ENCODE measurements at regions not wholly inside any gene's neighbourhood (a gene's known extent, or its start where the extent isn't known, plus 50 kb on each side); places are given as distances from the start of the nearest gene placed in this dataset.
A peak's percentile ranks its signal among the peaks of the same experiment; 100 is the strongest.
"Not testable (repeated sequence)": the region's sequence is repeated elsewhere in the genome, so short reads cannot be mapped to it uniquely, and the experiment has no call there.

DNA sequence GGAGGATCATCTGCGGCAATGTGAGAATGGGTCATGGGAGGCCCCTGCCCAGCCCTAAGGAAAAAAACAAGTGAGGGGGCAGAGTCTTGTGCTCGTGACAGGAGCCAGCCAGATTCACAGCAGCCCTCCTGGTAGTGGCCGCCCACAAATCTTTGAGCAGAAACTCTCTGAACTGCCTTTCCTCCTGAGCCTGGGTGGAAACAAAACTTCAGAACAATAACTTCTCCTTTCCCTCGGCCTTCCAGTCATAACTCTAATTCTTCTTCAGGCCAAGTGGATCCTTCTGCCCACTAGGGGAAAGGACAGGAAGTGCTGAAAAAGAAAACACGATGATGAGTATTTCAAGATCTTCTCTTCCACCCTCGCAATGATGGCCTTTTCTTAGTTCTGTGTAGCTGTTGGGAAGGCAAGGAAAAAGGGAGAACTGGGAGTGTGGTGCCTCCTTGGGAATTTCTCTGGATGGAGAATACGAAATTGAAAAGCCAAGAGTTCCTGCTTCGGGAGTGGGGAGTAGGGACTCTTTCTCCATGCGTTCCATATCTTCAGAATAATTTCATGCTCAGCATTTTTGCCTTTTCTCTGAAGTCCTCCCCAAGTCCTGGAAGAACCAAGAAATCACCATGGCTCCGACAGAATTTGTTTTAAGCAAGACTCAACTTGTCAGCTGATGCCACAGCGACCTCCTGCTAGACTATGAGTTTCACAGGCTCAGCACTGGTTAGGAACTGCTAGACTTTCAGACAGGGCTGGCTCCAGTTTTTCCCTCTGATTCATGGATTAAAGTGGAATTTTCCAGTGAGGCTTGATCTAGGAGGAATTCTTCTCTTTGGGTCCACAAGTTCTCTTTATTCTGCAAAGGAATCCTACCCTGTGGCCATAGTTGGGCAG, 188.9 kb downstream of the CAND1 start:
- no peak for FAIRE-seq

DNA sequence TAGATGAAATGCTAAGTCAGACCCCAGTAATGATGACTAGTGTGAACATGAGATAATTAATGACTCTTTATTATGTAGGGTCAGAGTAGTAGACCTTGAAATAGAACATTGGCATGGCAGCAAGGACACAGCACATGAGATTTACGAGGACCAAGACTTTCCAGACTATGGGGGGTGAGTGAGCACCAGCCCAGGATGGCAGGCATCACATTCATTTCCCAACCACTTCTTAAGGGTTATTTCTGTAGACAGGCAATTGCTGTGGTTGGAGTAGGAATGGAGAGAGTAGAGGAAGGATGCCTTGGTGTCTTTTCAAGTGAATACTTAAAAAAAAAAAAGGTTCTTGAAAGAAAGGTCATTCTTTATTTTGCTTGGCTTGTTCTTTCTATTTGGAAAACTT, 189.4 kb upstream of the DYRK2 start:
- no peak for FAIRE-seq

DNA sequence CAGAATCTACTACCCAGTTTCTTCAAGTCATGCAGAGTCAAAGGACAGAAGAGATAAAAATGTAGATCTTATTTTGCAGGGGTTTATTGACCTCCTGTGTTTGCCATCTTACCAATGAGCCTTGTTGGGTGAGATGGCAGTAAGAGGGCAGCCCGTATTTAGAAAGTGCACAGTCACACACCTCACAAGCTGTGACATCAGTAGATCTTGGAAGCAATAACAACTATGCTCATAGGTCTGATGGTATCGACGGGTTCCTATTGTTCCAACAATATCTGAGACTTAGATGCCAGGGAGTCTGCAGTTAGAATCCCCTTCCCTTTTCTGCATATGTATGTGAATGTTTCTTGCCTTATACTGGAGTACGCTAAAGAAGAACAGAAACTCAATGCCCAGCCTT, 189.0 kb upstream of the DYRK2 start:
- no peak for FAIRE-seq

DNA sequence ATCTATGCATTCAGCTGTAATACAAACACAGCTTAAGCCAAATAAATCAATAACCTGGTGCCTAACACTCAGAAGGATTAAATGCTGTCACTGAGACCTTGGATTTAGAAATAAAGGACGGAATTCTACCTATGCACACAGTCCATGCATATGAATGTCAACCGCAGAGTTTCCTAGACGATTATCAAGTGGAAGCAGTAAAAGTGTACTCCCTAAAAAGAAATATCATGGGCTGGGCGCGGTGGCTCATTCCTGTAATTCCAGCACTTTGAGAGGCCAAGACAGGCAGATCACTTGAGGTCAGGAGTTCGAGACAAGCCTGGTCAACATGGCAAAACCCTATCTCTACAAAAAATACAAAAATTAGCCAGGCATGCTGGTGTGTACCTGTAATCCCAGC, 188.2 kb upstream of the DYRK2 start:
- FAIRE-seq: no peak

DNA sequence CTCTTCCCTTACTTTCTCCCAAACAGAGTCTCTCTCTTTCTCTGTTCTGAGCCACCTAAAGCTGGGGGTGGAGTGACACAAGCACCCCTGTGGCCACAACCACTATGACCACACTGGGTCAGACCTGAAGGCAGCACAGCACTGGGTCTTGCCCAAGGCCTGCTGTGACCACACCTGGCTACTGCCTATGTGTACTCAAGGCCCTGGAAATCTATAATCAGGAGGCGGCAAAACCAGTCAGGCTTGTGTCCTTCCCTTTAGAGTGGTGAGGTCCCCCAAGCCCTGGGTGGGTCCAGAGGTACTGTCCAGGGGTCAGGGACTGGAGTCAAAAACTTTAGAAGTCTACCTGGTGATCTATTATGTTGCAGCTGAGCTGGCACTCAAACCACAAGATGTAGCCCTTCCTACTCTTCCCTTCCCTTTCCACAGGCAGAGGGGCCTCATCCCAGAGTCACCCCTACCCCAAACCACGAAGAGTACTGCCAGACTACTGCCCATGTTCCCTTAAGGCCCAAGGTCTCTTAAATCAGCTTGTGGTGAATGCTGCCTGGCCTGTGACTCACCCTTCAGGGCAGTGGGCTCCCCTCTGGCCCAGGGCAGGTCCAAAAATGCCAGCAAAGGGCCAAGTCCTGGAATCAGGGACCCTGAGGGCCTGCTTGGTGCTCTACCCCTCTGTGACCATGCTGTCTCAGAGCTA, 179.8 kb upstream of the DYRK2 start:
- no peak for FAIRE-seq

DNA sequence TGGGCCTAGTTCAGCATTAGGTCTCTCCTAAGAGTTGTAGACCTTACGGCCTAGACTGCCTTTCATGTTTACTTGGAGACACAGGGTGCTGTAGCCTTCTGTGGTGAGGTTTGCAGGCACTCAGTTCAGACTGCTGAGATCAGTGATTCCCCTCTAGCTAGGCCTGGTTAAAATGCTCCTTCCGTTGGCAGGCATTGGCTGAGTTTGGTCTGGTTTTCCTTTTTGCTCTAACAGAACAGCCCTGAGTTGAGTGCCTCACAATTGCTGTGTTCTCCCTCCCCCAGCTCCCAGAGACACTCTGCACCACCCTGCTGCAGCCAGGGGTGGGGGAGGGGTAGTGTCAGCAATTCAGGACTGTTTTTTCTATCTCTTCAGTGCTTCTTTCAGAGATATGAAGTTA, 178.9 kb upstream of the DYRK2 start:
- no peak for FAIRE-seq

DNA sequence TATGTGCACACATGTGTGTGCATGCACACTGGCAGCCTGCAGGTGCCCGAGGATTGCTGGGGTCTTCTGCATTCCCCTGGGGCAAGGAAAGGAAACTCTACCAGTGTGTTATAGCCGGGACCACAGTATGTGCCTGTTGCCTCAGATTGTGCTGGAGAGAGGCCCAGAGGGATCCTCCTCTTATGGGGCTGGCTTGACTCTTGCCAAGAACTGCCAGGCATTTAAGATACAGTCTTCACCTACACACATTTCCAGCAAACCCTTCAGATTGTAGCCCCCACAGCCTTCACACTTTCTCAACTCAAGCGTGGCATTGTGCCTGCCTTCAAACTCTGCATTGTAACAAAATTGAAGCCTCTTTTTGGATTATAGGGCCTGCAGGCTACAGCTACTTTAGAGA, 176.7 kb upstream of the DYRK2 start:
- no peak for FAIRE-seq

DNA sequence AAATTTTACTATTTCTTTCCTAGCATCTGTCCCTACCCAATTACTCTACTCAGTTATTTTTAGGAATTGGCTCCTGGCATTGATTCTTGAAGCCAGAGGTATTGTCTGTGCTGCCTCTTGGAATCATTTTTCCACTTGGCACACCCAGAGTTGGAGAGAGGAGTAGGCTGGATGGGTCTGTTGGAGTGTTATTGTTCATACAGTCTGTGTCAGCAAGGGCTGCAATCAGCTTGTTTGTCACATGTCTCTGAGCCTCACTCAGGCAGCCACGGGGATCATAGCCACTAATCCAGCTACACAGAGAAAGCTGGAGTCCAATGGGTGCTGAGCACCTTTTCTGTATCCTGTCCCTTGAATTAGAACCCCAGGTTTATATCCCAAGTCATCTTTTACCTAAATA, 176.0 kb upstream of the DYRK2 start:
- FAIRE-seq: no peak

DNA sequence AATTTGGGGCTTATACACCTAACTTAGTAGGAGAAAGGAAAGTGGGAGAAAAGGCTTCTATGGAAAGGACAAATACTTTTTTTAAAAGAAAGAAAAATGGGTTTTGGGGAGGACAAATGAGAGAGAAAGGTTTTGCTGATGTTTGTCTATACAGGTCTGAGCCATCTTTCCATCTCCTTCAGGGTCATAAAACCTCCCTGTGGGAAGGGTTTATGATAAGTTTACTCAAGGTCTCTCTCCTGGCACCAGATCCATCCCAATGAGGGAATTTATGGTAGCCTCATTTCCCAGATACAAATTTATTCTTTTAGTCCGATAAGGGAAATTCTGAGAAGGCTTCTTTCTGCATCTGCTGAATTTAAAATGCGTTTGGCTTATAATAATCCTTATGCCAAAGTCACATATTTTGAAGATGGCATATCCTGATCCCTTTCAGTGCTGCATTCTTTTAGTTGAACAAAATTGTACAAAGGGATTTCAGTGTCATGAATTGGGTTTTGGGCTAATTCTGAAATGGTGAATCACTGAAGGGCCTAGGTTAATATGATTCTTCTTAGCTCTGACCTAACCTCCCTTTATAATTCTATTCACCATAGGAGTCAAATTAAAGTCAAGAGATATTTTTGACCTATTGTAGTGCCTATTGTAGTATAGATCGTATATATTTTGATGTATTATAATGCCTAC, 173.5 kb upstream of the DYRK2 start:
- FAIRE-seq: no peak

DNA sequence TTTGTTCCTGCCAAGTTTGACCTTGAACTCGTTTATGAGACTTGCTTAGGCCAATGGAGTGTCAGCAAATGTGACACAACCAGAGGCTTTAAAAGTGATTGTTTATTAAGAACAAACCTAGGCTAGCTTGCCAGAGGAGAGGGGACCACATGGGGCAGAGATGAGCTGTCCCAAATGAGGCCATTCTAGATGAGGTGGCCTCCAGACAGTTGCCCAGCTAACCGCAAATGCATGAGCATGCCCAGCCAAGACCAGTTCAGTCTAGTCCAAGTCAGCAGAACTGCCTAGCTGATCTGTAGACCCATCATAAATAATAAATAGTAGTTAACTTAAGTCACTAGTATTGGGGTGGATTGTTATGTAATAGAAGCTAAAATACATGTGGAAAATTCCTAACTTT, 172.8 kb upstream of the DYRK2 start:
- no peak for FAIRE-seq

DNA sequence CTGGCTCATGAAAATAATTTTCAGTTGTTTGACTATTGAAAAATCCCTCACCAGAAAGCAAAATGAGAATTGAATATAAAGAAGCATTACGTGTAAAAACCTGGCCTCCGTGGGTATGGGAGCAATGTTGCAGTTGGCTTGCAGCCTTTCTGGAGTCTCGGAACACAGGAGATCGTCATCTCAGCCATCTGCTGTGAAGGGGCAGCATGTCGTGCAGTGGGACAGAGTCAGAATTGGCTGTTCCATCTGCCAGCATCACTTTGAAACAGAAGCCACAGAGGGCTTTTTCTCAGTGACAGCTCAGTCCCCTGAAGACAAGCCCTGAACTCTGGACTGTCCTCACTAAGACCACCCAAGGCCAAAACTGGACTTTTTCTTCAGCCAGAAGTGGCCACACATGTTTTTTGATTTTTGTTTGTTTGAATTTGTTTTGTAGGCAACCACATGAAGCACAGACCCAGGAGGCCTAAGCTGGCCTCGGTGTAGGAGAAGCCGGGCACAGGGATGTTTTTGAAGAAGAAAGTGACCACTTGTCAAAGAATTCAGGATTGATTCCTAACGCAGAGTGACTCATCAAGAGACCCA, 170.8 kb upstream of the DYRK2 start:
- FAIRE-seq: no peak

DNA sequence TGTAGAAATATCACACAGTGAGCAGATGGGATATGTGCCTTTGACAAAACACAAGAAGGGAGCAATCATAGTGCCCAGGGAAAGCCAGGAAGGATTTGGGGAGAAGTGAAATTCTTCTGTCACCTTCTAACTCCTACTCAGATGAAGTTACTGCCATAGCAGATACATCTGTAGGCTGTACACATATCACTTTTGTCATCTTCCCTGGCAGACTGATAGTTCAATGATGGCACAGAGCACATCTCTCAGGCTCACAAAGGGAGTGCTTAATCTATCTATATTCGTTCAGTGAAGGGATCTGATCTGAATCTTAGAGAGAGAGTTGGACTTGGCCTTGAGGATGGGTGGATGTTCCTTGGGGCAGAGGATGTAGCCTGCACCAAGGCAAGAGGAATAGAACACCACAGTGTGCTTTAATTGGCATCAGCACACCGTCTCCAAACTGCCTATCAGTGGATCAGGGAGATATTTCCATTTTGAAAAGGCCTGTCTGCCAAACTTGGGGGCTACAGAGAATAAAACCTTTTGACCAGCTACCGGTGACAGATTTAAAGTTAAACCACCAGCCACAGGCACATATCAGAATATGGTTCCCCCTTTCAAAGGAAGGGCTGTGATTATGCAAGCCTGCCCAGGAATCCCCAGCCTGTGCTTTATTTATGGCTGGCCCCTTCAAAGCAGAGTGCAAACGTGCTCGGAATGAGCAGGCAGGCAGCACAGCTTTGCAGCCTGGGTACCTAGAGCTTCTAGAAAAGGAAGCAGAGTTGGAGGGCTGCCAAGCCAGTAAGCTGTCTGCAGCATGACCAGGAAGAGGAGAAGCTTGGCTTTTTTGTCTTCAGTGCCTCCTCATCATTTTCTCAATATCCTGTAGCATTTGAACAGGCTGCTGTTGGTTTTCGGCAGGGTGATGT, 165.5 kb upstream of the DYRK2 start:
- no peak for FAIRE-seq

DNA sequence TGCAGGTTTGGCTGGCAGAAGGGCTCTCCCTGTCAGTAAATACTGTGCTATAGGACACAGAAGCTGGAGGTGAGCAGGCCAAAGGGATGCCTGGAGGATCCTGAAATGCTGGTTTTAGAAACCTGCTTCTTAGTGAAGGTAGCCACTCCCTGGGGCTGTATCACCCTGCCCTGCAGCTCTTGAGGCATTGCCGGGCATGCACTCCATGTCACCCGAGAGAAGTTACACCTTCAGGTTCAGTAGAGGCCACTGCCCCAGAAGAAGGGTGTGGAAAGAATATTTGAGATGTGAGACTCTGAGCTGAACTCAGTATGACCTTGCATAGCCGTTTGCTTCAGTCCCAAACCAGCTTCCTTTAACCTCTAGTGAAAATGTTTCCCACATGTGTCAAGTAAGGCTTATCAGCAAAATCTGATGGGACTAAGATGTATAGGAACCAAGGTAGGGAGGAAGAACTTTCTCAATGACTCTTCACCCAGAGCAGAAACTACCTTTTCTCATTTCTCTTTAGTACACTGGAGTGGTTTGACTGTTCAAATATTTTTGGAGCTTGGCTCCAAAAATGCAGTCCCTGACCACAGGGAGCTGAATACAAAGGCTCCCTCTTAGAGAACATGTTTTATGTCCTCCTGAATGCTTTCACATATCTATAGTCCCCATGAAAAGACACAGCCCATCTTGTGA, 164.5 kb upstream of the DYRK2 start:
- FAIRE-seq: no peak

DNA sequence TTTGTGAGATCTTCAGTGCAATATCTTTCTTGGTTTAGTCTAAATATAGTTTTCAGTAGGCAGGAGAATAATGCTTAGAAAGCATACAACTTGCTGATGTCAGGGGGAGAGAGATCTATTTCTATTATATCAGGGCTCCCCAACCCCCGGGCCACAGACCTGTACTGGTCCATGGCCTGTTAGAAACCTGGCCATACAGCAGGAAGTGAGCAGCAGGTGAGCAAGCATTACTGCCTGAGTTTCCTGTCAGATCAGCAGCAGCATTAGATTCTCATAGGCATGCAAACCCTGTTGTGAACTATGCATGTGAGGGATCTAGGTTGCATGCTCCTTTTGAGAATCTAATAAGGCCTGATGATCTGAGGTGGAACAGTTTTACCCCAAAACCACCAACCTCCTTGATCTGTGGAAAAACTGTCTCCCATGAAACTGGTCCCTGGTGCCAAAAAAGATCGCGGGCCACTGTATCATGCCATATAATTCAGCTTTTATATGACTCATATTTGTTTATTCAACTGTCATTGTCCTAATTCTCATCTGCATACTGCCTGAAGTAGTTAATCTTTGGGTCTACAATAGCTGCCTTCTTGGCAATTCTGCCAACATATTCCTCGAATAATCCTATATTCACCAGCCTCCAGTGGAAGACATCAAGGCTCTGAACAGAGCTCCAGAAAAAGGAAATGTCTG, 163.6 kb upstream of the DYRK2 start:
- FAIRE-seq: no peak

DNA sequence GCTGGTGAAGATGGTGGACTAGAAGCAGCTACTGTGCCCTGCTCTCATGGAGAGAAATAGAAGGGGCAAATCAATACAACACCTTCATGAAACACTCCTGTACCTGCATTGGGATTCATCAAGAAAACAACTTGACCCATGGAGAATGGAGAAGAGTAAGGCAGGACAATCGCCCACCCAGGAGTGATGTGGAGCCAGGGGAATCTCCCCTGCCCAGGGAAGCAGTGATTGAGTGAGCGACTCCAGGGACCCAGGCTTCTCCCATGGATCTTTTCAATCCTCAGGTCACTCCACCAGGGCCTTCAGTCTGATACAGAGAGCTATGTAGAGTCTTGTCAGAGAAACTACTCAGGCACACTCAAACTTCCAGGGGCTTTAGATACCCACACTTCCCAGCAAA, 161.9 kb upstream of the DYRK2 start:
- FAIRE-seq: no peak

DNA sequence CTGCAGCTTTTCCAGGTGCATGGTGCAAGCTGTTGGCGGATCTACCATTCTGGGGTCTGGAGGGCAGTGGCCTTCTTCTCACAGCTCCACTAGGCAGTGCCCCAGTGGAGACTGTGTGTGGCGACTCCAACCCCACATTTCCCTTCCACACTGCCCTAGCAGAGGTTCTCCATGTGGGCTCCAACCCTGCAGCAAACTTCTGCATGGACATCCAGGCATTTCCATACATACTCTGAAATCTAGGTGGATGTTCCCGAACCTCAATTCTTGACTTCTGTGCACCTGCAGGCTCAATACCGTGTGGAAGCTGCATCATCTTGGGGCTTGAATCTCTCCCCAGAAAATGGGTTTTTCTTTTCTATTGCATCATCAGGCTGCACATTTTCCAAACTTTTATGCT, 160.2 kb upstream of the DYRK2 start:
- not testable (repeated sequence) for FAIRE-seq

DNA sequence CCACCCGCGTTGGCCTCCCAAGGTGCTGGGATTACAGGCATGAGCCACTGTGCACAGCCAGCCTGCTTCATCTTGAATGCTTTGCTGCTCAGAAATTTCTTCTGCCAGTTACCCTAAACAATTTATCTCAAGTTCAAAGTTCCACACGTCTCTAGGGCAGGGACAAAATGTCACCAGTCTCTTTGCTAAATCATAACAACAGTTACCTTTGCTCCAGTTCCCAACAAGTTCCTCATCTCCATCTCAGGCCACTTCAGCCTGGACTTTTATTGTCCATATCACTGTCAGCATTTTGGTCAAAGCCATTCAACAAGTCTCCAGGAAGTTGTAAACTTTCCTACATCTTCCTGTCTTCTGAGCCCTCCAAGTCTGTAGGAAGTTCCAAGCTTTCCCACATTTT, 159.5 kb upstream of the DYRK2 start:
- no peak for FAIRE-seq

DNA sequence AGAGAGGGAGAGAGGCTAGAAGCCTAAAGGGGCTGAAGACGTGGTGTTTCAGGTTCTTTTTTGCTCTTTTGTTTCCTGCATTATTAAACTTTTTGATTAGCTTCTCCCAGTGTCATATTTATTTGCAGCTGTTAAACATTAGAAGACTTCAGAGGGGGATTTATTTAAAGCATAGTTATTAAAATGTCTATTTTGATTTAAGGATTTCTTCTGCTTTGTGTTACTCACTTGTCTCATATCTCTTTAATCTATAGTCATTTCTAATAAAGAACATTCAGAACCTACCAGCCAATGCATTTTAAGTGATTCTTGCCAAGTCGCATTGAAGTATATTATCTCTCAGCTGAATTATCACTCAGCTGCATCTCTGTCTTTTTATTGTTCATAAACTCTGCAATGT, 152.0 kb upstream of the DYRK2 start:
- FAIRE-seq: no peak

DNA sequence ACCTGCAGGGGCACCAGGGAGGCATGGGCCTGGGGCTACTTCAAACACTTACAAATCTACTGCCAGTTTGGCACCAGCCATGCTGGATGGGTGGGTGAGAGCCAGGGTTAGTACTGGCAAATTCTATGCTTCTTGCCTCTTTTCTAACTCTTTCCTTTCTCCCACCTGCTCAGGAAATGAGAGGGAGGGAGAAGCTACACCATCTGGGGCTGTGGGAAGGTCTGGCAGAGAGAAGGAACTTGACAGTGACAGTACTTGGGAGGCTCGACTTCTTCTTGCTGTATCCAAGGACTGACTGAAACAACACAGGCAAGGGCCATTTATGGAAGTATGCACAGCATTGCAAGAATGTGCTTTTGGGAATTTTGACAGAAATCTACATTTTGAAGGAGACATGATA, 149.6 kb upstream of the DYRK2 start:
- no peak for FAIRE-seq

DNA sequence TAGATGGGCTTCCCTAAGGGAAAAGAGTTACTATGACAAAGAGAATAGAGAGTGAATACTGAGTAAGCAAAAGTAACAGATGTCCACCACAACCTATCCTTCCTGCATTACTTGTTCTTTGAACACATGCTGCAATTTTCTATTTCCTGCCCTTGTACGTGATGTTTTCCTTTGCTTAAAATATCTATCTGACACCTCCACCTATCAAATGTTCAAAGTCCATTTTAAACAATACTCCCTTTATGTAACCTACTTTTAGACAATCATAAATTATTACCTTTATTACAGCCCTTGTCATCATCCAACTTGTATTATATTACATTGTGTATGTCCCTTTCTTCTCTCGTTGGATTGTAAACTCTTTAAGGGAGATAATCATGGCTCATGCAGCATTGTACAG, 147.2 kb upstream of the DYRK2 start:
- FAIRE-seq: peak; percentile 98

DNA sequence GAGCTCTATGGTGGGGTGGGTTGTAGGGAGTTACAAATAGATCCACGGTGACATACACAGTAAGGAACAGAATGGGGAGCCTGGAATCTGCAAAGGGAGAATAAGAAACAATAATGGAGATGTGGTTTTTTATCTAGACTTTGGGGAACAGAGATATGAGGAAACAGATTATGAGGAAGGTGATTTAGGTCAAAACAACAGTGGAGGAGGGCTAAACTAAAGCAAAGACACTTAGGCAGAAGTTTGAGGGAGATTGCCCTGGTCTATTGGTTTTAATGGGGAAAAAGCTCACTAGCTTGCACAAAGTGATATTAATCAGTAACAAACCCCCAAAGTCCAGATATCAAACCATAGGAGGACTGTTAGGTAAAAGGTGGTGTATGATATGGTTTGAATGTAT, 144.5 kb upstream of the DYRK2 start:
- FAIRE-seq: no peak
